SK-N-SH (cell line): ENCODE measurements at regions not wholly inside any gene's neighbourhood (a gene's known extent, or its start where the extent isn't known, plus 50 kb on each side); places are given as distances from the start of the nearest gene placed in this dataset.

Experiments used
- CTCF ChIA-PET: fragments of 300-600, 350-600 bp; formaldehyde crosslinking; extraction: SDS; loops from one replicate; lab custom pipeline; 2021; lab: Yijun Ruan, JAX
- POLR2A ChIA-PET: fragments of 350-600 bp; sonication (Branson Sonifier 250); formaldehyde crosslinking; extraction: SDS; loops from one replicate; lab custom pipeline; 2020; ENCODE audit warnings: antibody characterized with exemption, inconsistent platforms; lab: Yijun Ruan, JAX
- DNase-seq: peaks from one replicate; pipeline ENCODE4 v3.0.0; 2012
- H2AFZ ChIP-seq: fragments of 200-600 bp; sonication (generic); 2 replicates; pipeline ENCODE4 v1.8.1; 2016; ENCODE audit warnings: antibody characterized with exemption, mild to moderate bottlenecking, low read depth
- H3F3A ChIP-seq: fragments of 200-600 bp; sonication (generic); replicated peaks from 2 replicates; pipeline ENCODE3; 2016; ENCODE audit warnings: antibody characterized with exemption, mild to moderate bottlenecking; ENCODE audit not compliant: insufficient read depth
- H3K27ac ChIP-seq, 2 experiments: fragments of 200-500 bp in 1 of 2; fragments of 200-600 bp in 1 of 2; sonication (Bioruptor generic) in 1 of 2; sonication (generic), shearing (Covaris generic) in 1 of 2; 2 replicates each; pipeline versions ENCODE4 v1.5.1 to v1.6.1; 2014 to 2016; ENCODE audit warnings: low read depth in 2 of 2, inconsistent platforms in 1 of 2, low read length in 1 of 2, mild to moderate bottlenecking in 1 of 2, mixed read lengths in 1 of 2
- H3K27me3 ChIP-seq: fragments of 200-600 bp; sonication (generic), shearing (Covaris generic); 2 replicates; pipeline ENCODE4 v1.6.1; 2016; ENCODE audit warnings: mixed run types; ENCODE audit not compliant: insufficient read depth
- H3K36me3 ChIP-seq, 2 experiments: fragments of 200-500 bp in 1 of 2; fragments of 200-600 bp in 1 of 2; sonication (Bioruptor generic) in 1 of 2; sonication (generic) in 1 of 2; replicated peaks in 1 of 2; 2 replicates each; pipeline versions ENCODE3 to v1.5.1; 2014 to 2016; ENCODE audit warnings: low read length in 1 of 2, mild to moderate bottlenecking in 1 of 2; ENCODE audit not compliant: insufficient read depth in 2 of 2, control insufficient read depth in 1 of 2
- H3K4me1 ChIP-seq, 2 experiments: fragments of 200-500 bp in 1 of 2; fragments of 200-600 bp in 1 of 2; sonication (Bioruptor generic) in 1 of 2; sonication (generic), shearing (Covaris generic) in 1 of 2; 2 replicates each; pipeline versions ENCODE4 v1.5.1 to v1.6.1; 2014 to 2016; ENCODE audit warnings: low read depth in 1 of 2, low read length in 1 of 2, mixed run types in 1 of 2; ENCODE audit not compliant: insufficient read depth in 2 of 2, control insufficient read depth in 1 of 2
- H3K4me2 ChIP-seq: fragments of 200-600 bp; sonication (generic), shearing (Covaris generic); 2 replicates; pipeline ENCODE4 v1.6.1; 2017; ENCODE audit warnings: mixed run types
- H3K4me3 ChIP-seq, 2 experiments: fragments of 200-500 bp in 1 of 2; fragments of 200-600 bp in 1 of 2; sonication (Bioruptor generic) in 1 of 2; sonication (generic), shearing (Covaris generic) in 1 of 2; 2 replicates each; pipeline versions ENCODE4 v1.5.1 to v1.8.1; 2014 to 2016; ENCODE audit warnings: low read depth in 2 of 2, inconsistent platforms in 1 of 2, low read length in 1 of 2, mild to moderate bottlenecking in 1 of 2, mixed read lengths in 1 of 2, moderate library complexity in 1 of 2
- H3K79me2 ChIP-seq: fragments of 200-600 bp; sonication (generic); 2 replicates; pipeline ENCODE4 v1.8.1; 2017; ENCODE audit warnings: mild to moderate bottlenecking; ENCODE audit not compliant: insufficient read depth
- H3K9ac ChIP-seq: fragments of 200-600 bp; sonication (generic); 2 replicates; pipeline ENCODE4 v1.6.1; 2017; ENCODE audit warnings: mixed run types
- H3K9me2 ChIP-seq: fragments of 200-600 bp; sonication (generic); 2 replicates; pipeline ENCODE4 v1.6.1; 2017; ENCODE audit warnings: mixed run types
- H3K9me3 ChIP-seq: fragments of 200-600 bp; sonication (generic); 2 replicates; pipeline ENCODE4 v1.6.1; 2017; ENCODE audit warnings: mixed run types, mild to moderate bottlenecking, moderate library complexity
- H4K20me1 ChIP-seq: fragments of 200-600 bp; sonication (generic); 2 replicates; pipeline ENCODE4 v1.6.1; 2017; ENCODE audit warnings: mild to moderate bottlenecking, mixed run types; ENCODE audit not compliant: insufficient read depth
- CHD2 ChIP-seq: fragments of 150-350 bp; IDR thresholded peaks from 2 replicates; pipeline ENCODE4 v1.6.1; 2018; ENCODE audit warnings: low read length; ENCODE audit not compliant: partially characterized antibody
- CTCF ChIP-seq: fragments of 200-600 bp; sonication (generic); IDR thresholded peaks from 2 replicates; pipeline ENCODE4 v1.6.1; 2017; ENCODE audit warnings: antibody characterized with exemption, mild to moderate bottlenecking, moderate library complexity
- ELF1 ChIP-seq: IDR thresholded peaks from 2 replicates; pipeline ENCODE4 v1.4.0; 2012
- IRF3 ChIP-seq: fragments of 150-350 bp; IDR thresholded peaks from 2 replicates; pipeline ENCODE4 v1.6.1; 2016; ENCODE audit warnings: mild to moderate bottlenecking, low read depth, low read length
- JUND ChIP-seq: IDR thresholded peaks from 2 replicates; pipeline ENCODE4 v1.4.0; 2012
- MAX ChIP-seq: IDR thresholded peaks from 2 replicates; pipeline ENCODE4 v1.4.0; 2012; ENCODE audit warnings: low read depth
- MXI1 ChIP-seq: IDR thresholded peaks from 2 replicates; pipeline ENCODE4 v1.6.1; 2012; ENCODE audit warnings: mild to moderate bottlenecking, low read depth, low read length, improper control_type of control experiment
- NRF1 ChIP-seq: IDR thresholded peaks from 2 replicates; pipeline ENCODE4 v1.6.1; 2012; ENCODE audit warnings: low read depth, mild to moderate bottlenecking, low read length
- RAD21 ChIP-seq: IDR thresholded peaks from 2 replicates; pipeline ENCODE4 v1.6.1; 2012; ENCODE audit warnings: mild to moderate bottlenecking, low read length
- RCOR1 ChIP-seq: fragments of 150-350 bp; IDR thresholded peaks from 2 replicates; pipeline ENCODE4 v1.6.1; 2017; ENCODE audit warnings: antibody characterized with exemption, low read length
- REST ChIP-seq: IDR thresholded peaks from 2 replicates; pipeline ENCODE4 v1.6.1; 2012; ENCODE audit warnings: mild to moderate bottlenecking, low read depth, low read length, moderate library complexity
- RXRA ChIP-seq: IDR thresholded peaks from 2 replicates; pipeline ENCODE4 v1.4.0; 2012; ENCODE audit warnings: low read depth, mild to moderate bottlenecking, borderline replicate concordance
- SIN3A ChIP-seq: IDR thresholded peaks from 2 replicates; pipeline ENCODE4 v1.6.1; 2012; ENCODE audit warnings: low read depth, mild to moderate bottlenecking, low read length, moderate library complexity, borderline replicate concordance
- TAF1 ChIP-seq: IDR thresholded peaks from 2 replicates; pipeline ENCODE4 v1.6.1; 2012; ENCODE audit warnings: low read depth, mild to moderate bottlenecking, low read length, moderate library complexity, borderline replicate concordance
- WGBS: methylation state at CpG from one replicate; pipeline ENCODE4 v1.1.6; 2017; ENCODE audit warnings: low lambda C conversion rate; 5-methylcytosine and 5-hydroxymethylcytosine counted together

- no peak for TF ChIP-seq CHD2
These were observed 80.9 kb upstream of the GALNT5 start (continued) for GRCh38 chr2:157176602-157177001.

GRCh38 chr2:157178874-157179273 lies 78.6 kb upstream of the GALNT5 start:
- no peak for DNase-seq
- H3K79me2 ChIP-seq, result no peaks in the 10 kb centered on the region
- H3K4me3 ChIP-seq, result no peak overlapping the region
- H3F3A ChIP-seq, result peaks cover 27% of the 10 kb centered on the region
- ChIA-PET CTCF (interaction anchor here (0.6 to 1.4 kb wide), 2 partner anchors 12 to 1729 kb away, joined by 3 read pairs; no protein-coding TSS in a partner anchor), POLR2A (no interaction called here)
- H3K9me3 ChIP-seq, result no peaks in the 10 kb centered on the region
- H3K4me2 ChIP-seq, result no peak overlapping the region
- no peaks in the 10 kb centered on the region for H4K20me1 ChIP-seq
- TF ChIP-seq MXI1 (no peak), CTCF (peak; percentile 35)
- TF ChIP-seq, all 33 proteins: peak for 1
- no peak overlapping the region for H3K9ac ChIP-seq
- no peaks in the 10 kb centered on the region for H3K36me3 ChIP-seq
- no peaks in the 10 kb centered on the region for H3K9me2 ChIP-seq
- no peaks in the 10 kb centered on the region for H3K27me3 ChIP-seq
- H2AFZ ChIP-seq, result no peak overlapping the region
- peaks cover 0 to 11% of the 10 kb centered on the region in 2 experiments for H3K4me1 ChIP-seq
- H3K27ac ChIP-seq, result no peak overlapping the region

GRCh38 chr2:157179324-157180105 lies 78.0 kb upstream of the GALNT5 start:
- no peaks in the 10 kb centered on the region for H3K9me2 ChIP-seq
- DNase-seq, result no peak
- H3K9ac ChIP-seq, result no peak overlapping the region
- H3K79me2 ChIP-seq, result no peaks in the 10 kb centered on the region
- peaks cover 0 to 7% of the 10 kb centered on the region in 2 experiments for H3K4me1 ChIP-seq
- H2AFZ ChIP-seq, result no peak overlapping the region
- no peaks in the 10 kb centered on the region for H3K9me3 ChIP-seq
- ChIA-PET CTCF (interaction anchor here (3.5 kb wide), 1 partner anchor 13 kb away, joined by 14 read pairs; no protein-coding TSS in a partner anchor), POLR2A (no interaction called here)
- H3K4me2 ChIP-seq, result no peak overlapping the region
- no peak for TF ChIP-seq IRF3
- TF ChIP-seq RAD21, result no peak
- no peak for TF ChIP-seq CHD2
- TF ChIP-seq SIN3A, result no peak
- TF ChIP-seq RXRA, result no peak
- TF ChIP-seq CTCF, result no peak
- no peak for TF ChIP-seq TAF1
- TF ChIP-seq RCOR1, result no peak
- no peak for TF ChIP-seq NRF1
- TF ChIP-seq JUND, result no peak
- no peak for TF ChIP-seq REST
- no peak for TF ChIP-seq MAX
- TF ChIP-seq ELF1, result no peak
- no peak overlapping the region for H3K27ac ChIP-seq
- peaks cover 27% of the 10 kb centered on the region for H3F3A ChIP-seq
- no peaks in the 10 kb centered on the region for H3K27me3 ChIP-seq
- no peaks in the 10 kb centered on the region for H3K36me3 ChIP-seq
- WGBS, result 87% methylated on average over 4 of the region's 4 CpGs
- H3K4me3 ChIP-seq, result no peak overlapping the region
- H4K20me1 ChIP-seq, result no peaks in the 10 kb centered on the region
